ENCODE measurements at regions not wholly inside any gene's neighbourhood (a gene's known extent, or its start where the extent isn't known, plus 50 kb on each side); places are given as distances from the start of the nearest gene placed in this dataset.

GRCh38 chr3:98964784-98965183, 63.3 kb upstream of the DCBLD2 start:
- DNase-seq (ENCODE audit: low read depth, low spot score) = no peak

GRCh38 chr3:98963546-98963945, 62.1 kb upstream of the DCBLD2 start:
- peak; percentile 15 for DNase-seq (ENCODE audit: low read depth, low spot score)

- no peak for DNase-seq (ENCODE audit: low read depth, low spot score)
Observed at GRCh38 chr3:98962951-98963350, 61.5 kb upstream of the DCBLD2 start.

GRCh38 chr3:98962189-98962930, 60.9 kb upstream of the DCBLD2 start:
- DNase-seq (ENCODE audit: low read depth, low spot score) = peak; percentile 91

- peak; percentile 51 for DNase-seq (ENCODE audit: low read depth, low spot score)
Observed at GRCh38 chr3:98961161-98962155, 60.0 kb upstream of the DCBLD2 start.

- no peak for DNase-seq (ENCODE audit: low read depth, low spot score)
Observed at GRCh38 chr3:98957681-98958080, 56.2 kb upstream of the DCBLD2 start.

GRCh38 chr3:98956008-98956407, 54.5 kb upstream of the DCBLD2 start:
- DNase-seq (ENCODE audit: low read depth, low spot score) = no peak

GRCh38 chr3:98954791-98955604, 53.5 kb upstream of the DCBLD2 start:
- no peak for DNase-seq (ENCODE audit: low read depth, low spot score)

- no peak for DNase-seq (ENCODE audit: low read depth, low spot score)
Observed at GRCh38 chr3:98954242-98954641, 52.7 kb upstream of the DCBLD2 start.

GRCh38 chr3:98952404-98952803, 50.9 kb upstream of the DCBLD2 start:
- no peak for DNase-seq (ENCODE audit: low read depth, low spot score)

Measured in astrocyte of the hippocampus (primary cell).